Medulla oblongata (tissue), 1 donor: ENCODE measurements at regions not wholly inside any gene's neighbourhood (a gene's known extent, or its start where the extent isn't known, plus 50 kb on each side); places are given as distances from the start of the nearest gene placed in this dataset.
"Not testable (repeated sequence)": the region's sequence is repeated elsewhere in the genome, so short reads cannot be mapped to it uniquely, and the experiment has no call there.

ENCODE experiments used
- DNase-seq: peaks from one replicate; pipeline ENCODE4 v3.0.0-alpha.2; 2015; ENCODE audit errors: extremely low spot score

DNA sequence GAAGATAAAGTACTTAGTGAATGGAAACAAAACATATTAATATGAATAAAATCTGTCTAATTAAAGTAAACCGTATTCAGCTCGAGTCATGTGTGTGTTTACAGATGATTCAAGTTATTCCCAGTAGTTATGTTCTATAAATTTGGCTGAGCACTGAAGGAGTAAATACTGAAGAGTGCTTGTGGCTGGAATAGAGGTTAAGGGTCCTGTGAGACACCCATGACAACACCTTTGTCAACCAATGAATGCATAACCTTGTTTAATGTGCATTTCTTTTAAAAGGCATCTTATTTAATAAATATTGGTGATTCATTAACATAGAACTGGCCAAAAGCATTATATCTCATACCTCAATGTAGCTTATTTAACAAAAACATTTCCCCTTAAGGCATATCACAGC, 577.8 kb upstream of the SLITRK5 start:
- no peak for DNase-seq

DNA sequence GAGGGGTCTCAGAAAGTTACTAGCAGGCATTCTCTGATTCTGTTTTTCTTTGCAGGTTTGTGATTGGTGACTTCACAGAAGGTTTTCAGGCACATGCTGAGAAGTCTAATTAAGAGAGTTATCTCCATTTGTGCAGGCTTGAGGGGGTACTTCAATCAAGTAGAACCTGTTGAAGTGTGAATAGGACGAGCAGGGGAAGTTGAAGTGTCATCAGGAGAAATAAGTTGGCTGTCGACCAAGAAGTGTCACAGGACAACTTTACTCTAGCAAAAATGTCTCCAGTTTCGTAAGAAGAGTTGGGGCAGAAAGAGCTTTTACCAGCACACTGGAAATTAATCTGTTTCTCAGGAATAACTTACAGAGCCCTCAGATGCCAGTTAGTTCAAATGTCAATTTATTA, 576.5 kb upstream of the SLITRK5 start:
- DNase-seq, result no peak

DNA sequence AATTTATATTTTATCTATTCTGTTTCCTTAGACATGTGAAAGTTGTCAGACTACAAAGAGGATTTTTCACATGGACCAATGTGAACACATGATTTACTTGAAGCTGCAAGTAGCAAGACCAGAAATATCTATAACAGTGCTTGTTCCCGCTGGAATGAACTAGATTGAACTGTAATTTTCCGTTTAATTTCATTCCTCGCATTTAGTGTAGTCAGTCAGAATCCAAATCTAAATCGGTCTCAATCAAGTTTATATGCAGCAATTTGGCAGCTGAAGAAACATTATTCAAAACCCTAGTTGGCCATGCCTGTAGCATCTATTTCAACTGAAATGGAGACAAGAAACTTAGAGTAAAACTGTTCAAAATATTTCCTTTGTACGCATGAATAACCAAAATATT, 570.7 kb upstream of the SLITRK5 start:
- DNase-seq, result no peak

DNA sequence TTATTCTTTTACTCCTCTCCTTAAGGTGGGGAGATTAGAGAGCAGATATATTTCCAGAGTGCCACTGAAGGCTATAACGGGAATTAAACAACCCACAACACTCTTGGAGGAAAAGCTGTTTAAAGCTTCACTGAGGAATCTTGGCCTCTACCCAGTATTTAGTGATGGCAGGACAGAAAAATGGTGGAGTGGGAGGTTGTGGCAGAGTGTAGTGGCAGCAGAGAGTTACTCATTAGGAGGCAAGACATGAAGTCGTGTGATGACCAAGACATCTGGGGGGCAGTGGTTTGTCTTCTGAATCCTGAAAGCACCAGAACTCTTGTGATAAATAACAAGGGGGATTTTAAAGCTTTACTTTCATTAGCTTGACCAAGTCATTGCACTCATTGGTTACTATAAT, 563.5 kb upstream of the SLITRK5 start:
- no peak for DNase-seq

DNA sequence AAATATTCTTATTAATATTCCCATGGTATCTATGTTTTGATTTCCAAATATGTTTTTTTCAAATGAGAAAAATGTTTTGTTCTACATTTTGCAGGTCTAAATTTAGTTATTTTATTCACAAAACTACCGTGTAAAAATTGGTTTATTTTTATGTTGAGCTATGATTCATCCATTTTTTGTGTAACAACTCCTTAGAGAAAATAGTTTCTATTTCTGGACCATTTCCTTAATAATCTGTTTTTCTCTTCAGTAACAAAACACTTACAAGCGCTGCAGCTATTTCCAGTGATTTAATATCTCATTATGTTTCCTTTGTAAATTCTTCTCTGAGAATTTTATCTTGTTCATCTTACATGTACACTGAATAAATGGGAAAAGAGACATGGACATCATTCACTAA, 550.7 kb upstream of the SLITRK5 start:
- no peak for DNase-seq

DNA sequence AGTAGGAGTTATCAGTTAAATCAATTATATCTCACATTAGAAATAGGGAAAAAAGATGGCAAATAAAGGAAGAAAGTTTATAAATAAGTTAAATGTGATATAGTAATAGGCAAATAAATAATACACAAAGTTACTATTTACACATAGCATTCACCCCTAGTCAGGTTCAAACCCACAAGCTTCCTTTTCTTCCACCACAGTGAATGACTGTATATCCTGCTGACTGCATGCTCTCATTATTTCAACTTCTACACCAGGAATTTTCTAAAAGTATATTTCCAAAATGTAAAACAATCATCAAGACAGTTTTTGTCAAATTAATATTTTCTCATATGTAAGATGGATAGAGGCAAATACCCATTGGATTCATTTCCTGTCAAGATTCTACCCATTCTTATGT, 548.6 kb upstream of the SLITRK5 start:
- DNase-seq, result no peak

DNA sequence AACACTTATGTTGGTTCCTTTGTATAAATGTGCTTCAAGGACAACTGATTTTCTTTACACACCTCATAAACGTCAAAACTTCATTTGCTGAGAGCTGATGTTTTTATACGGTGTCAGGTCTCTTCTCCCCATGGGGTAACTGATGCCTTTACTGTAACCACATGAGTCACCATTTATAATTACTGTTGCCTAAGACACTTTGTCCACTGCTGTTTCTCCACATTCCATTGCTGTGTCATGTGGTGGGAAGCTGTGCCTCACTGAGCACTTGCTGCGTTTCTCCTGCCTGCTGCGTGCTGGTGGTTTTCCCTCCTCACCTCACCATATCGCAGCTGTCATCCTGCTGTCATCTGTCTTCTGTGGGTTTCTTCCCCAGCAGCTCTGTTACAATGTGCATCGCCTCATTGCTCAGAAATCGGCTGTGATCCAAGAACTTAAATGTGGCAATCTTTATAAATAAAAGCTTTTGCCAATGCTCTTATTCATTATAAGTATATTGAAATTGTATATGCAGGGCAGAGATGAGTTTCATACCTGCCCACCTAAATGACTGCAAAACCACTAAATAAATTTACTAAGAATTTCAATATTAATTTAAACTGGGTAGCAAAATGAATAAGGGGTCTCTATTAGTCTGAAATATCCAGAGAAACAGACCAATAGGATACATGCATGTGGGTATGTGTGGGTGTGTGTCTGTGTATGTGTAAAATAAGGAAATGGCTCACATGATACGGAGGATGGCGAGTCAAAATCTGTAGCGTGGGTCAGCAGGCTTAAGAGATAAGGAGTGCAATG, 547.0 kb upstream of the SLITRK5 start:
- no peak for DNase-seq

DNA sequence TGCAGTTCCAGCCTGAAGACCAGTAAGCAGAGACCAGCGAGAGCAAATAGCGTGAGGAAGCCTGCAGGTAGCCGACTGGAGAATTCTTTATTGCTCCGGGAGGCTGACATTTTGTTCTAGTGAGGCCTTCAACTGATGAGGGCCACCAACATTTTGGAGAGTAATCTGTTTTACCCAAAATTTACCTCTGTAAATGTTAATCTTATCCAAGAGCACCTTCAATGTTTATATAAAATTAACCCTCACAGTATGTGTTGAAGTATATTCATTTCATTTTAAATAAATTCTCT, 546.4 kb upstream of the SLITRK5 start:
- DNase-seq, result no peak

DNA sequence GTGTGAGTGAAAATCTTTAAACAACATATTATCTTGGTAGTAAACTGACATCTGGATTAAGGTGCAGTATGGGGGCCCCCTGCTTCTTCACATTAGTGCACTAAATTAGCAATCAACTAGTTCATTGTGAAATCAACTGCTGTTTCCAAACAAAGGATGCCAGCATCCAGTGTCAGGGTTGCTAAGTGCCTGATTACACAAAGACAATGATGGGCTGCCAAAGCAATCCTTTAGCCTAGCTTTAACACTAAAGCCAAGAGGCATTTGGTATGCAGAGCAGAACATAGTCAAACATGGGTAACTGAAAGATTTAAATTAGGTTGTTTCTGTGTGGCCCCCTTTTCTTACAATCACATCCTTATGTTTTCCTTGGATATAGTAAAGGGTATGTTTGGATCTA, 543.1 kb upstream of the SLITRK5 start:
- peak; percentile 69 for DNase-seq

DNA sequence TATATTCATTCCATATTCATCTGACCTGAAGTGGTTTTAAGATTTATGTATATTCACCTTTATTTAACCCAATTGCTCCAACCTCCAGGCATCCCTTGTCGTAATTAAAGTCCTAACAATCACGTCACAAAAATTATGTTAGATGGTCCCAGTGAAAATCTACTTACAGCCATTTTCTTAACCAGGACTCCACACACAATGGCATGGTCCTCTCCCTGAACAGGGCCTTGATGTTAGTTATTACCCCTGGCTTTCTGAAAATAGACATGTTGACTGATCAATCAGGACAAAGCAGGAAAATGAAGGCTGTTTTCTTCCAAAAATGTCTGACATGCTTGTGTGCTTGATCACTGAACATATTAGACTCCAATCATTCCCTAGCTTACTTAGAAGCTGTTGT, 542.7 kb upstream of the SLITRK5 start:
- DNase-seq, result no peak

DNA sequence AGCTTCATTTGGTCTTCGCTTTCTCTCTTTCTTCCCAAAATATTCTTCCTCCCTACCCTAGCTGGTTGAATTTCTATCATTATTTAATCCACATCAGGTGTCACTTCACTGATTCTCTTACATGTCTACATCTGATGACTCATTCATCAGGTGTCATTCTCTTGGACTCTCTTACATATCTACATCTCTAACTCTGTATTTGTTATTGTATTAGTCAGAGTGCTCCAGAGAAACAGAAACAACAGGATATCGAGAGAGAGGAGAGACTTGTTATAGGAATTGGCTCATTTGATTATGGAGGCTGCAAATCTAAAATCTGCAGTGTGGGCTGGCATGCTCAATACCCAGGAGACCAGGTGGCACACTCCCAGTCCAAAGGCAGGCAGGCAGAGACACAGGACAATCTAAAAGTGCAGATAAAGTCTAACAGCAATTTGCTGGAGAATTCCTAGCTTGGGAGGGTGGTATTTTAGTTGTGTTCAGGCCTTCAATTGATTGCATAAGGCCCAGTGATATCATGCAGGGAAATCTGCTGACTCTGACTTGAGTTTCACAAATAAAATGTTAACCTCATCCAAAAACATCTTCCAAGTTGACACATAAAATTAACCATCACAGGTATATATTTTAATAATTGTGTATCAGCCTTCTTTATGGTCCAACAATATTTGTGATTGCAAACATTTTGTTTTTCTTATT, 541.4 kb upstream of the SLITRK5 start:
- DNase-seq, result no peak

DNA sequence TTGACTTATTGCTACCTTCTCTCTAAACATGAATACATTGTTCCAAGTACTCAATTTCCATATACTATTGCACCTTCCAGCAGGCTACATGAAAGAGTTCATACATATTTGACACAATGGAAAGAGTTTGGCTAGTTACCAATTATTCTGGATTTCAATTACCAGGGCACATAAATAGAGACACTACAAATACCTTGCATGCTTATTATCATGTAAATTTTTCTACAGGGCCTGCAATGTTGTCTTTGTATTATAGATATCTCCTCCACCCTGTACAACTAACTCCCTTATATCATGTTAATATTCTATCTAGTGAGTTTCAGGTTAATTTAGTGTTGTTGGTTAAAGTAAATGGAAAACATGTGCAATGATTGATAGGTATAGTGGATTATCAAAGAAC, 540.7 kb upstream of the SLITRK5 start:
- no peak for DNase-seq

DNA sequence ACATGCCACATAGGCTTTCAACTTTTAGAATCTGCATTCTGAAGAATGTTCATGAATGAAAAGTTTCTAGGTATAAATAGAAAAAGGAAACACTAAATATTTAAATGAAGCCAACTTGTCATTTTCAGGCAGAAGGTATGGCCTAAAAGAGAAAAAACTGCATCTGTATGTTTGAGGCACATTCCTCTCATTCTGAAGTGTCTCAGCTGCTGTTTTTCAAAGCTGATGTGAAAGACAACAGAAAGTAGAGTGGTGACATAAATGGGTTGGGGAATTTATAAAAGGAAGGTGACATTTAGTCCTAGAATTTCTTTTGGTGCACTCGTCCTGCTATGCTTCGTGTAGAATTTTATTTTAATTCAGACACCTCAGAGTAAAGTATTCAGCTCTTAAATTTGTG, 539.6 kb upstream of the SLITRK5 start:
- DNase-seq, result no peak

DNA sequence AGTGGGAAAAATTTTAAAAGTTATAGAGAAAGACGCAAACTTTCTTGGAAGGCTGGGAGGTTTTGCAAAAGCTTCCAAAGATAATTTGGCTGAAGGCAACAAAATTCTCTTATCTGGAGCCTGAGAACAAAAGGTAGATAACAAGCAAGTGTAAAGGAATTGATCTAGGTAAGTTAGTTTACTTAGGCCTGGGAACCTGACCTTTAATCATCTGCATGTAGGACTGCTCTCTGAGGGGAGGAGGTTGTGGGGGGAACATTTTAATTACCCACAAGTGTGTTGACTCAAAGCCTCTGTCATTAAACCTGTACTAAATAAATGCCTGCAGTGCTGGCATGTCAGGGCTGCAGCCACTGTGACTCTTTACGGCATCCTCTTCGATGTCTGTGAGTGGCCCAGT, 532.3 kb upstream of the SLITRK5 start:
- DNase-seq, result no peak

DNA sequence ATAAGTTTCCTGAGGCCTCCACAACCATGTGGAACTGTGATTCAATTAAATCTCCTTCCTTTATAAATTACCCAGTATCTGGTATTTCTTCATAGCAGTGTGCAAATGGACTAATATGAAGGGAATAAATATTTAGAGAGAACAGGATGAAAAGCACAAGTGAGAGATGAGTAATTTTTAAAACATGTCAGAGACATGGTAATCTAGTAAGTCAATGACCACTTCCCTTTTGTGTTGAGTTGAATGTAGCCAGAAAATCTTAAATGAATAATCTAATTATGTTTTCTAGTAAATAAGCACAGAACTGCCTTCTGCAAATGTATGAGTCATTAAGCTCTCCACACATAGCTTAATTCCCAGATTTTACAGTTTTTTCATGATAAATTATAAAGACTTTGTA, 524.1 kb upstream of the SLITRK5 start:
- no peak for DNase-seq

DNA sequence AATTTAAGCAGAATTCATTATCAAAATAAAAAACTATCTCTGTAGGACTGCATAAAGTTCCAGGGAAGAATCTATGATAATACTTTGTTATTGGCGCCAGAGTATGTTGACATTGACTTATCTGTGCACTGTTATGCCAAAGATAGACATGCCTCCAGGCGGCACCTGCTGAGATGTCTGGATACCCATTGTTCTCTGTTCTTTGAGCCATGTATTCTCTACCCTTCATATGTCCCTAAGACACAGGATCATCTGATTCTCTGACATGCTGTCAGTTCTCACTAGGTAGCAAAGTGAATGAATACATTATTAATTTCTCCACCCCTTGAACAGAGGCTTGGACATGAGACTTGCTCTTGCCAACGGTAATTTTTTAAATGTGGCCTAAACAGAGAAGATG, 517.8 kb upstream of the SLITRK5 start:
- DNase-seq, result no peak

DNA sequence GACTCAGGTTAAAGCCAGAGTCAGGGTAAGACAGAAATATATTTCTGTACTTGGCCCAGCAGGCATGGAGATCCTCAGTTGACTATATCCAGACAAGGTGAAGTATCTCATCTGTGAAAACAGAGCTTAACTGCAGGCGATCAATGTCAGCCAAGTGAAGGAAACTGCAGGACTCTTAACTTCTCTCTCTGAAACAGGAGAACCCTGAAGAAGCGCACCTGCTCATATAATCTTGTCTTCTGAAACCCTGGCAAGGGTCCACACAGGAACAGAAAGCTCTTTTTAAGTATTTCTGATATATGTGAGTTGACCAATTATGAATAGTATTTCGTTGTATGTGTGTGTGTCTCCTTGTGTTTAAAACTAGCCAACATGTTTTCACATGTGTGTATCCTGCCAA, 504.8 kb upstream of the SLITRK5 start:
- no peak for DNase-seq

DNA sequence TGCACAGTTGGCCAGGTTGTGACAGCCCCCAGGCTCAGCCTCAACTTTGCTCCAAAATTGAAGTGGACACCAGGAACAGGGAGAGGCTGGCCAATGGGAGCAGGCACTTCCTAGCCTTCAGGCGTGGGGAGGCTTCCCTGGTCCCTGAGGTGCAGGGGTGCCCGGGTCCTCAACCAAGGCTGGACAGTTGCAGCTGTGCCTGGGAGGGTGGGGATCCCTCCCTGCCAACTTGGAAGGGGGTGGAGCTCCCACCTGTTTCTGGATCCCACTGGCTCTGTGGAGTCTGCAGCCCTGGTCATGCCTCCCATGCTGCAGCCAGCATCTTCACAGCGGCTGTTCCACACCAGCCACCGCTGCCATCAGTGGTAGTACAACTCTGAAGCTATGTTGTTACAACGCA, 502.8 kb upstream of the SLITRK5 start:
- DNase-seq, result no peak

DNA sequence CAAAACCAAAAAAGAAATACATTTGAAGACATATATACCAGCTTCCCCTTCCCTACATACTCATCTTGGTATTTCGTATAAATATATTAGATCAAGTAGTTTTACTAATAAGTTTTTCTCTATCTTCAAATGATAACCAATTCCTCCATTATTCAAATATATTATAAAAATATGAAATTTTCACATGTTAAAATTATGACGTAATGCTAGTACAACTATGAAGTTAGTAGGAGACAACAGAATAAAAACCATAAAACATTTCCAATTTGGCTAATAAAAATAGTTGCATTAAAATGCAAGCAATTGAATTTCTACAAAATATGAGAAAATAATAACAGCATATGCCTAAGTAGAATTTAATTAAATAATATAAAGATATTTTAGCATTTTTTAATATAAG, 501.8 kb upstream of the SLITRK5 start:
- DNase-seq, result no peak

DNA sequence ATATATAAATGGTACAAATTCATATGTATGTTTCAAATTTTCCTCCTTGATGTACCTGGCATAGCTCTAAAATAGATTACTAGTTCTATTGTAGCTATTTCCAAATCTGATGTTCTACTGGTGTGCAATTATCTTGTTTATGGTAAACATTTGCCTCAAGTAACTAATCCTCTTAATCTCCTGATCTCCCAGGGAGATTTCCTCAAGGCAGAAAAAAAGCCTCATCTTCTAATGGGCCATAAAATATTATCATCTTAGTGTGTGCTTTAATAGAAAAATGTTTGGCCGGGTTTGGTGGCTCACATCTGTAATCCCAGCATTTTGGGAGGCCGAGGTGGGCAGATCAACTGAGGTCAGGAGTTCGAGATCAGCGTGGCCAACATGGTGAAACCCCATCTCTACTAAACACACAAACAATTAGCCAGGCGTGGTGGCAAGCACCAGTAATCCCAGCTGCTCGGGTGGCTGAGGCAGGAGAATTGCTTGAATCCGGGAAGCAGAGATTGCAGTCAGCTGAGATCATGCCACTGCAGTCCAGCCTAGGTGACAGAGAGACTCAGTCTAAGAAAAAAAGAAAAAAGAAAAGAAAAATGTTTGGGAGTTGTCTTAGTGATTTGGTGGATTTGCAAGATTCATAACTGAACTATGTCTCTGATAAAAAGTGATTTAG, 498.9 kb upstream of the SLITRK5 start:
- DNase-seq, result no peak

DNA sequence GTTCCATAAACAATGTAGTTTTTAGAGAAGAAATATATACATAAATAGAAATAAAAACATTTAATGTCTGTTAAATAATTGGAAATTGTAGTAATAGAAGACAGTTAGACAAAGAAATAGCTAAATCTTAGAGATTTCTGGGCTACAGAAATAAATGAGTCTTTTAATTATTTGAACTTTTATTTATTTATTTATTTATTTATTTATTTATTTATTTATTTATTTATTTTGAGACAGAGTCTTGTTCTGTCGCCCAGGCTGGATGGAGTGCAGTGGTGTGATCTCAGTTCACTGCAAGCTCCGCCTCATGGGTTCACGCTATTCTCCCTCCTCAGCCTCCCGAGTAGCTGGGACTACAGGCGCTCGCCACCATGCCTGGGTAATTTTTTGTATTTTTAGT, 486.0 kb upstream of the SLITRK5 start:
- not testable (repeated sequence) for DNase-seq

DNA sequence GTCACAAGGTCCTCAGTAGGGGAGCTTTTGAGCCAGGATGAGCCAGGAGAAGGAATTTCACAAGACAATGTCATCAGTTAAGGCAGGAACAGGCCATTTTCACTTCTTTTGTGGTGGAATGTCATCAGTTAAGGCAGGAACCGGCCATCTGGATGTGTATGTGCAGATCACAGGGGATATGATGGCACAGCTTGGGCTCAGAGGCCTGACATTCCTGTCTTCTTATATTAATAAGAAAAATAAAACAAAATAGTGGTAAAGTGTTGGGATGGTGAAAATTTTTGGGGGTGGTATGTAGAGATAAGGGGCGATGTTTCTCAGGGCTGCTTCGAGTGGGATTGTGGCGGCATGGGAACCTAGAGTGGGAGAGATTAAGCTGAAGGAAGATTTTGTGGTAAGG, 484.5 kb upstream of the SLITRK5 start:
- not testable (repeated sequence) for DNase-seq

DNA sequence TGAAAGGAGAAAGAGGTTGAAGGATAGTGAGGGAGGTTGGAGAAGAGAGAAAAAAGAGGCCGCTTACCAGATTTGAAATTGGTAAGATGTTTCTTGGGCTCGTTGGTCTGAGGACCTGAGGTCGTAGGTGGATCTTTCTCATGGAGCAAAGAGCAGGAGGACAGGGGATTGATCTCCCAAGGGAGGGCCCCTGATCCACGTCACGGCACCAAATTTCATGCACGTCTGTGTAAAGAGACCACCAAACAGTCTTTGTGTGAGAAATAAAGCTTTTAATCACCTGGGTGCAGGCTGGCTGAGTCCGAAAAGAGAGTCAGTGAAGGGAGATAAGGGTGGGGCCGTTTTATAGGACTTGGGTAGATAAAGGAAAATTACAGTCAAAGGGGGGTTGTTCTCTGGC, 479.7 kb upstream of the SLITRK5 start:
- not testable (repeated sequence) for DNase-seq
